Lung (tissue), 11 donors: ENCODE measurements at regions not wholly inside any gene's neighbourhood (a gene's known extent, or its start where the extent isn't known, plus 50 kb on each side); places are given as distances from the start of the nearest gene placed in this dataset.

Experiments used
- ATAC-seq: fragments of 200-7000 bp; cut with Tn5 transposase; one replicate; pipeline ENCODE4 v1.9.1; 2020; ENCODE audit warnings: moderate number of reproducible peaks; ENCODE audit not compliant: insufficient read depth, low FRiP score
- DNase-seq, 3 donors: peaks; one replicate each; pipeline ENCODE4 v3.0.0-alpha.2; 2013 to 2017
- H3K27ac ChIP-seq, 2 donors: one replicate each; pipeline ENCODE4 v1.5.1; 2013; ENCODE audit warnings: mild to moderate bottlenecking in 2 of 2, moderate library complexity in 2 of 2, control low read depth in 1 of 2, inconsistent platforms in 1 of 2, low read depth in 1 of 2, low read length in 1 of 2
- H3K27me3 ChIP-seq, 3 donors: one replicate each; pipeline ENCODE4 v1.5.1; 2013; ENCODE audit warnings: low read length in 2 of 3; ENCODE audit not compliant: control insufficient read depth in 3 of 3, insufficient read depth in 3 of 3
- H3K36me3 ChIP-seq, 4 donors: one replicate each; pipeline ENCODE4 v1.5.1; 2013; ENCODE audit warnings: low read length in 4 of 4, mild to moderate bottlenecking in 1 of 4, moderate library complexity in 1 of 4; ENCODE audit not compliant: control insufficient read depth in 4 of 4, insufficient read depth in 4 of 4
- H3K4me1 ChIP-seq, 5 donors: one replicate each; pipeline ENCODE4 v1.5.1; 2013; ENCODE audit warnings: low read length in 5 of 5, mild to moderate bottlenecking in 2 of 5, moderate library complexity in 1 of 5; ENCODE audit not compliant: control insufficient read depth in 5 of 5, insufficient read depth in 5 of 5
- H3K4me3 ChIP-seq: one replicate; pipeline ENCODE4 v1.5.1; 2013; ENCODE audit warnings: mild to moderate bottlenecking, control low read depth, moderate library complexity
- H3K9ac ChIP-seq, 2 donors: one replicate each; pipeline ENCODE4 v1.5.1; 2013; ENCODE audit warnings: low read length in 2 of 2, control low read depth in 1 of 2; ENCODE audit not compliant: insufficient read depth in 1 of 2
- H3K9me3 ChIP-seq, 4 donors: one replicate each; pipeline ENCODE4 v1.5.1; 2013; ENCODE audit warnings: low read length in 3 of 4, mild to moderate bottlenecking in 1 of 4, moderate library complexity in 1 of 4; ENCODE audit not compliant: control insufficient read depth in 4 of 4, insufficient read depth in 3 of 4
- WGBS, 2 donors: extraction: QIAGEN DNeasy Blood & Tissue Kit; methylation state at CpG; one replicate each; pipeline ENCODE4 v1.1.7; 2013; 5-methylcytosine and 5-hydroxymethylcytosine counted together
- TF ChIP-seq, protein P1 (sequence below): IDR thresholded peaks from 2 replicates; pipeline ENCODE4 v1.5.1; 2012; ENCODE audit warnings: mild to moderate bottlenecking; ENCODE audit errors: control extremely low read depth, extremely low read depth
- donor health status: control.
- donor health status: control.
- donor health status: Bipolar disorder and iron deficiency.
- donor health status: healthy.
- donor health status: DM: yes; HTN: yes; CAD: no.

DNA sequence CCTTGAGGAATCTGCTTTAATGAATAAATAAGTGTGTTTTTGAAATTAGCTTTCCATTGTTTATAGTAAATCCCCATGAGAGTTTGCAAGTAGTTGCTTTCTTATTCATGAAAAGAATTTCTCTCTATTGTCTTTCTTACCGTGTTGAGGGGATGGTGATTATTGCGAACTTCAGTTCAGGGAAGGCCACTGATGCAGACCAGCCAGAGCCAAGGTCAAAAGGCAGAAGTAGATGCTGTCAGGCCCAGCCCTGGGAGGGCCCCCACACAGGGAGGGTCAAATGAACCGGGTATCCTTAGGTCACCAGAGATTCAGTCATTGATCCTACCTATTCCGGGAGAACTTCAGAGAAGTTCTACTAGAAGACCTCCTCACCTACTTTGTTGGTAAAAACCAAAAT is 185.9 kb downstream of the NUFIP1 start:
- DNase-seq: no peak
- Histone ChIP-seq H3K27ac (no peak overlapping the region), H3K27me3 (no peaks in the 10 kb centered on the region), H3K9ac (no peak overlapping the region), H3K4me3 (no peak overlapping the region), H3K4me1 (peaks cover 0 to 4% (median 0%) of the 10 kb centered on the region in 5 donors), H3K36me3 (no peaks in the 10 kb centered on the region), H3K9me3 (no peaks in the 10 kb centered on the region)
- no peak for ATAC-seq
- TF ChIP-seq, protein P1, sequence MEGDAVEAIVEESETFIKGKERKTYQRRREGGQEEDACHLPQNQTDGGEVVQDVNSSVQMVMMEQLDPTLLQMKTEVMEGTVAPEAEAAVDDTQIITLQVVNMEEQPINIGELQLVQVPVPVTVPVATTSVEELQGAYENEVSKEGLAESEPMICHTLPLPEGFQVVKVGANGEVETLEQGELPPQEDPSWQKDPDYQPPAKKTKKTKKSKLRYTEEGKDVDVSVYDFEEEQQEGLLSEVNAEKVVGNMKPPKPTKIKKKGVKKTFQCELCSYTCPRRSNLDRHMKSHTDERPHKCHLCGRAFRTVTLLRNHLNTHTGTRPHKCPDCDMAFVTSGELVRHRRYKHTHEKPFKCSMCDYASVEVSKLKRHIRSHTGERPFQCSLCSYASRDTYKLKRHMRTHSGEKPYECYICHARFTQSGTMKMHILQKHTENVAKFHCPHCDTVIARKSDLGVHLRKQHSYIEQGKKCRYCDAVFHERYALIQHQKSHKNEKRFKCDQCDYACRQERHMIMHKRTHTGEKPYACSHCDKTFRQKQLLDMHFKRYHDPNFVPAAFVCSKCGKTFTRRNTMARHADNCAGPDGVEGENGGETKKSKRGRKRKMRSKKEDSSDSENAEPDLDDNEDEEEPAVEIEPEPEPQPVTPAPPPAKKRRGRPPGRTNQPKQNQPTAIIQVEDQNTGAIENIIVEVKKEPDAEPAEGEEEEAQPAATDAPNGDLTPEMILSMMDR: no peak
- 87 to 90% methylated on average over 4 of the region's 4 CpGs for whole genome bisulfite sequencing, 2 donors

DNA sequence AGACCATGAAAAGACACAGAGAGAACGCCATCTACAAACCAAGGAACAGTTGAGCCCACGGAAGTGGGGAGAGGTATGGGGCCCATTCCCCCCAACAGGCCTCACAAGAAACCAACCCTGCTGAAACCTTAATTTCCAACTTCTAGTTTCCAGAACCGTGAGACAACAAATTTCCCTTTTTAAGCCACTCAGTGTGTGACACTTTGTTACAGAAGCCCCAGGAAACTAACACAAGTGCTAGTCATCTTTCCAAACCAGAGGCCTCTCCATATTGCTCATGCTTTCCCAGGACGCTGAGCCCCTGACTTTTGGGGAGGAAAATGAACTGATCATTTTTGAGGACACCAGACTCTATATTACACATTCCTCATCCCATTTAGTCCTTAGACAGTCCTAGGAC is 186.8 kb downstream of the NUFIP1 start:
- 51 to 74% methylated on average over 4 of the region's 4 CpGs for WGBS, 2 donors
- H3K4me1 ChIP-seq: peaks cover 0 to 4% (median 2%) of the 10 kb centered on the region in 5 donors
- TF ChIP-seq, protein P1: no peak

DNA sequence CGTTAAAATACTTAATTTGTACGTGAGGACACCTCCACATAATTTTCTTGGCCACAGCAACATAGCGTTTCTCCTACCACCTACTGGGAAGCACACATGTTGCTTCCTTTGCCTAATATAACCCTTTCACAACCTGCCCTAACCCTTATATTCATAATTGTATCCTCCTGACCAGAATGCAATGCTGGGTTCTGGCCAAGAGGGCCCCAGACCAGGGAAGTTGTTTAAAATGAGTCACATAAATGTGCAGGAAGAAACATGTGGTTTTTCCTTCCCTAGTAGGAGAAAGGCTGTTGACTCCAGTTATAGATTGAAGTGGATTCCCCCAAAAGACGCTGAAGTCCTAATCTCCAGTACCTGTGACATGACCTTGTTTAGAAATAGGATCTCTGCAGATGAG is 187.3 kb downstream of the NUFIP1 start:
- Histone ChIP-seq H3K4me1 (peaks cover 0 to 4% (median 2%) of the 10 kb centered on the region in 5 donors), H3K9me3 (no peaks in the 10 kb centered on the region), H3K27me3 (no peaks in the 10 kb centered on the region), H3K27ac (no peak overlapping the region), H3K9ac (no peak overlapping the region), H3K36me3 (no peaks in the 10 kb centered on the region), H3K4me3 (no peak overlapping the region)
- ATAC-seq (no peak), DNase-seq (no peak)
- TF ChIP-seq, protein P1: no peak
- 44 to 49% methylated on average over 4 of the region's 4 CpGs for WGBS, 2 donors

More for the DNA sequence above, 186.8 kb downstream of the NUFIP1 start:
- Histone ChIP-seq H3K4me3 (no peak overlapping the region), H3K27ac (no peak overlapping the region), H3K36me3 (no peaks in the 10 kb centered on the region), H3K9ac (no peak overlapping the region), H3K27me3 (no peaks in the 10 kb centered on the region), H3K9me3 (no peaks in the 10 kb centered on the region)
- DNase-seq (no peak), ATAC-seq (no peak)

DNA sequence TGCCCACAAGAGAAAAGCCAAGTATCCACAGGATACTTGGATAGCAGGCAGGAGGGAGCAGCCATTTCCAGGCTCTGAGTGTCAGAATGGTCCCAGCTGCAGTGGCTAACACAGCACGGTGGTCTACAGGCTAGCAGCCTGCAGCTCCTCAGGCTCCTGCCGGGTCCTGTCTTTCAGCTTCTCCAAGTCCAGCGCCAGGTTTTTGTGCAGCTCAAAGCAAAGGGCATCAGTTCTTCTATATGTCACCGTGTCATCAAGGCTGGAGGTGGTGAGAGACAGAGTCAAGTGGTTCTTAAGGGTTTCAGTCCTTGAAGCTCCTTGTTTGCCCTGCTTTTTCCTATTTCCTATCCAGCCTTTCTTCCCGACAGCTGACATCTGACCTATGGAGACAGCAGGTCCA is 188.6 kb downstream of the NUFIP1 start:
- Histone ChIP-seq H3K4me3 (no peak overlapping the region), H3K36me3 (no peaks in the 10 kb centered on the region), H3K9ac (no peak overlapping the region), H3K9me3 (no peaks in the 10 kb centered on the region), H3K27me3 (no peaks in the 10 kb centered on the region), H3K4me1 (peaks cover 0 to 4% (median 0%) of the 10 kb centered on the region in 5 donors), H3K27ac (no peak overlapping the region)
- TF ChIP-seq, protein P1: no peak
- 76 to 88% methylated on average over 5 of the region's 5 CpGs for WGBS, 2 donors
- DNase-seq (no peak), ATAC-seq (no peak)
